Body of pancreas (tissue), 4 donors: ENCODE measurements at regions not wholly inside any gene's neighbourhood (a gene's known extent, or its start where the extent isn't known, plus 50 kb on each side); places are given as distances from the start of the nearest gene placed in this dataset.

ENCODE experiments used
- ATAC-seq: fragments of 150-250 bp; one replicate; pipeline ENCODE4 v1.9.1; 2016
- DNase-seq, 4 donors: peaks; one replicate each; pipeline ENCODE4 v3.0.0-alpha.2; 2019
- H3K27ac ChIP-seq, 4 donors: fragments of 200-600 bp; sonication (generic); 1 replicate in 3 of 4; 2 replicates in 1 of 4; pipeline versions ENCODE4 v1.5.1 to v1.6.1; 2016 to 2019; ENCODE audit warnings: mild to moderate bottlenecking in 1 of 4, mixed read lengths in 1 of 4, moderate library complexity in 1 of 4
- H3K27me3 ChIP-seq, 2 donors: fragments of 200-600 bp; sonication (generic); one replicate each; pipeline ENCODE4 v1.6.0; 2016; ENCODE audit warnings: mild to moderate bottlenecking in 1 of 2
- H3K36me3 ChIP-seq, 2 donors: fragments of 200-600 bp; sonication (generic); replicated peaks in 1 of 2; 2 replicates each; pipeline ENCODE4 v1.5.1; 2016; ENCODE audit warnings: low read depth in 2 of 2; ENCODE audit not compliant: insufficient read depth in 1 of 2
- H3K4me1 ChIP-seq: fragments of 200-600 bp; sonication (generic); one replicate; pipeline ENCODE4 v1.6.0; 2016
- H3K4me3 ChIP-seq, 2 donors: fragments of 200-600 bp; sonication (generic); 1 replicate in 1 of 2; 2 replicates in 1 of 2; pipeline ENCODE4 v1.5.1; 2016 to 2019
- H3K9me3 ChIP-seq, 3 donors: fragments of 200-600 bp; sonication (generic); 1 replicate in 2 of 3; 2 replicates in 1 of 3; pipeline ENCODE4 v1.5.1; 2016
- CTCF ChIP-seq, 7 experiments: fragments of 450-650 bp in 4 of 7; fragments of 200-600 bp in 3 of 7; sonication (generic) in 3 of 7; IDR thresholded peaks; one replicate each; pipeline ENCODE4 v1.5.1; 2016 to 2019; ENCODE audit warnings: antibody characterized with exemption in 7 of 7
- POLR2A ChIP-seq, 3 donors: fragments of 450-650 bp; IDR thresholded peaks; one replicate each; pipeline ENCODE4 v1.6.1; 2016; ENCODE audit warnings: antibody characterized with exemption in 3 of 3, mild to moderate bottlenecking in 2 of 3
- WGBS, 2 donors: methylation state at CpG; one replicate each; pipeline ENCODE4 v1.1.5; 2017; 5-methylcytosine and 5-hydroxymethylcytosine counted together
- intact Hi-C: fragments of 100-400 bp; cut with DNase I; formaldehyde crosslinking; loops from one replicate; pipeline ENCODE4 v1.15.1; 2023

DNA sequence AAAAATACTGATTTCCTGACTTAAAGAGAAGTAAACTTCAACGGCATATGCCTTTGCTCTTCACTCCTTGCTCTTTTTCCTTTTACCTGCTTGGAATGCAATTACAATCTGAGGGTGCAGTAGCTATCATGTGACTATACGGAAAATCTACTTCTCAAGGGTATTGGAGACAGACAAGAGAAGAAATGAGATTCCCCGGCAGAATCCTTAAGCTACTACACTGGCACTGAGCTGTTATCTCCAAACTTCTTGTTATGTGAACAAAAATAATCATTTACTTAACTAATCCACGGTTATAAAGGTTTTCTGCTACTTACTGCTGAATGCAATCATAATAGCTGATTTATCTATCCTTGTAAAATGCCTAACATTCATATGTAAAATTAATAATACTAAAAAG, 118.0 kb upstream of the IFNG-AS1 start:
- no peak overlapping the region for H3K27ac ChIP-seq
- no peaks in the 10 kb centered on the region for H3K36me3 ChIP-seq
- H3K27me3 ChIP-seq: no peaks in the 10 kb centered on the region
- no peak for ATAC-seq
- intact Hi-C loops: no loop called here
- TF ChIP-seq POLR2A (IDR thresholded peaks at IDR 0.05): no peak
- no peak for TF ChIP-seq CTCF (IDR thresholded peaks at IDR 0.05)
- WGBS, 2 donors: 56 to 65% methylated on average over 4 of the region's 4 CpGs
- H3K4me3 ChIP-seq: no peak overlapping the region
- no peak for DNase-seq
- no peaks in the 10 kb centered on the region for H3K9me3 ChIP-seq
- no peaks in the 10 kb centered on the region for H3K4me1 ChIP-seq

DNA sequence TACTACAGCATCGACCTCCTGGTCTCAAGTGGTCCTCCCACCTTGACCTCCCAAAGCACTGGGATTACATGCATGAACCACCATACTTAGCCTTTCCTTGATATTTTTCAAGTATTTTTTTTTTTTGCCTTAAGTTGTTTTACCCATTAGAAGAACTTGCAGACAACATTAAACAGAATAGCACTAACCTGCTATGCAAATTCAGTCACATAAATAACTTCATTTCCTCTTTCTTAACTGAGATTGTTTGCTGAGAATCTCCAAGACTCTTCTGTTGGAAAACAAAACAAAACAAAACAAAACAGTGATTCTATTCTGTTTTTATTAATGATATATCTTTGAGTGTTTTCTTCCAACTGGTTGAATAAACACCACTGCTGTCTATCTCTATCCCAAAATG, 115.9 kb upstream of the IFNG-AS1 start:
- no peak for DNase-seq
- Histone ChIP-seq H3K4me3 (no peak overlapping the region), H3K27me3 (no peaks in the 10 kb centered on the region), H3K36me3 (no peaks in the 10 kb centered on the region), H3K9me3 (no peaks in the 10 kb centered on the region), H3K27ac (no peak overlapping the region), H3K4me1 (no peaks in the 10 kb centered on the region)
- intact Hi-C loops: no loop called here
- 65 to 88% methylated on average over 1 of the region's 1 CpG for WGBS, 2 donors
- no peak for ATAC-seq
- TF ChIP-seq POLR2A (IDR thresholded peaks at IDR 0.05): no peak
- no peak for TF ChIP-seq CTCF (IDR thresholded peaks at IDR 0.05)

GRCh38 chr12:67876305-67876915, 112.8 kb upstream of the IFNG-AS1 start:
- TF ChIP-seq POLR2A (IDR thresholded peaks at IDR 0.05): no peak
- TF ChIP-seq CTCF (IDR thresholded peaks at IDR 0.05): no peak
- Histone ChIP-seq H3K27ac (no peak overlapping the region), H3K9me3 (no peaks in the 10 kb centered on the region), H3K27me3 (no peaks in the 10 kb centered on the region), H3K36me3 (no peaks in the 10 kb centered on the region), H3K4me1 (no peaks in the 10 kb centered on the region), H3K4me3 (no peak overlapping the region)
- DNase-seq: no peak
- intact Hi-C loops: no loop called here
- no peak for ATAC-seq

DNA sequence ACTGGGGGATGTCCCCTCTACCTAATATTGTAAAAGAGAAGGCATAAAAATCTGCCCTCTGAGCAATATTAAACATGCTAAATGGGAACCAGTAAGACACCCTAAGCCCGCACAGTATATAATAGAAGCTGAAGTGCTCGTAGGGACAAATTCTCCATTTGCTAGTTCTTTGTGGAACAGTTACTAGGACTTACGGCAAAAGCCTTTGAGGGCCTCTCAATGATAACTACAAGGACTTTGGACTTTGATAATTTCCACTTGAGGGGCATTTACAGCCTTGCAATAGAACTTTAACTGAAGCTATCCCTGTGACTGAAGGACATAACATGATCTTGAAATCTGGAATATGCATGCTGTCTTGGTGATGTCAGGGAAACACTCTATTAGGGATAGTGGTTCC, 111.5 kb upstream of the IFNG-AS1 start:
- no peak overlapping the region for H3K4me3 ChIP-seq
- no peaks in the 10 kb centered on the region for H3K9me3 ChIP-seq
- no peaks in the 10 kb centered on the region for H3K27me3 ChIP-seq
- DNase-seq (no peak), ATAC-seq (no peak)
- H3K27ac ChIP-seq: no peak overlapping the region
- no peaks in the 10 kb centered on the region for H3K36me3 ChIP-seq
- H3K4me1 ChIP-seq: no peaks in the 10 kb centered on the region
- TF ChIP-seq CTCF (IDR thresholded peaks at IDR 0.05): no peak
- TF ChIP-seq POLR2A (IDR thresholded peaks at IDR 0.05): no peak
- intact Hi-C loops: no loop called here
- 86 to 95% methylated on average over 3 of the region's 3 CpGs for WGBS, 2 donors

- DNase-seq (no peak), ATAC-seq (no peak)
- Histone ChIP-seq H3K9me3 (no peaks in the 10 kb centered on the region), H3K27me3 (no peaks in the 10 kb centered on the region), H3K4me1 (peaks cover 8% of the 10 kb centered on the region), H3K36me3 (no peaks in the 10 kb centered on the region), H3K27ac (no peak overlapping the region), H3K4me3 (no peak overlapping the region)
- TF ChIP-seq CTCF (IDR thresholded peaks at IDR 0.05): no peak
- no peak for TF ChIP-seq POLR2A (IDR thresholded peaks at IDR 0.05)
- intact Hi-C loops: no loop called here
- whole genome bisulfite sequencing, 2 donors: 85 to 88% methylated on average over 5 of the region's 5 CpGs
Measured at GRCh38 chr12:67879937-67880336, 109.3 kb upstream of the IFNG-AS1 start.
